OCI-LY7 (cell line): ENCODE measurements at regions not wholly inside any gene's neighbourhood (a gene's known extent, or its start where the extent isn't known, plus 50 kb on each side); places are given as distances from the start of the nearest gene placed in this dataset.

Experiments used
- BruUV-seq: library from RNA; stranded (reverse); fragments of 400-500 nt; replicated peaks from 2 replicates; lab custom pipeline; 2021; lab: Mats Ljungman, UMichigan
- CTCF ChIA-PET: fragments of 300-600 bp; sonication (Branson Sonifier 250); formaldehyde crosslinking; loops from one replicate; lab custom pipeline; 2022; ENCODE audit warnings: antibody characterized with exemption; ENCODE audit not compliant: unreplicated experiment; lab: Charles Lee
- POLR2A ChIA-PET: fragments of 300-600 bp; sonication (Branson Sonifier 250); formaldehyde crosslinking; loops from one replicate; lab custom pipeline; 2022; ENCODE audit warnings: antibody characterized with exemption; lab: Charles Lee
- DNase-seq: peaks from one replicate; pipeline ENCODE4 v3.0.0-alpha.2; 2015; ENCODE audit warnings: low spot score
- H2AFZ ChIP-seq: fragments of 200-600 bp; sonication (generic), shearing (Covaris generic); 2 replicates; pipeline ENCODE4 v1.6.1; 2014; ENCODE audit warnings: mild to moderate bottlenecking, antibody characterized with exemption, low read length, moderate library complexity
- H3K27ac ChIP-seq: fragments of 200-600 bp; sonication (generic); 2 replicates; pipeline ENCODE4 v1.5.1; 2014; ENCODE audit warnings: mixed run types, low read depth, mild to moderate bottlenecking, moderate library complexity, low read length, inconsistent platforms; ENCODE audit not compliant: poor library complexity, severe bottlenecking
- H3K36me3 ChIP-seq: fragments of 200-600 bp; sonication (generic); 2 replicates; pipeline ENCODE4 v1.6.1; 2014; ENCODE audit warnings: mild to moderate bottlenecking, antibody characterized with exemption, low read length, moderate library complexity, mixed read lengths; ENCODE audit not compliant: insufficient read depth
- H3K4me1 ChIP-seq: fragments of 200-600 bp; sonication (generic); 2 replicates; pipeline ENCODE4 v1.5.1; 2014; ENCODE audit warnings: mild to moderate bottlenecking, low read length; ENCODE audit not compliant: insufficient read depth, poor library complexity, severe bottlenecking
- H3K4me2 ChIP-seq: fragments of 200-600 bp; sonication (generic); 2 replicates; pipeline ENCODE4 v1.6.1; 2014; ENCODE audit warnings: mild to moderate bottlenecking, low read length
- H3K4me3 ChIP-seq: fragments of 200-600 bp; sonication (generic); 2 replicates; pipeline ENCODE4 v1.5.1; 2014; ENCODE audit warnings: mild to moderate bottlenecking, low read depth, low read length; ENCODE audit not compliant: poor library complexity, severe bottlenecking
- H3K79me2 ChIP-seq: fragments of 200-600 bp; sonication (generic); 2 replicates; pipeline ENCODE4 v1.6.1; 2016; ENCODE audit warnings: low read depth, mild to moderate bottlenecking, low read length, moderate library complexity, mixed read lengths; ENCODE audit not compliant: insufficient read depth
- H3K9me2 ChIP-seq: fragments of 200-600 bp; sonication (generic); 2 replicates; pipeline ENCODE4 v1.6.1; 2016; ENCODE audit warnings: mild to moderate bottlenecking, low read length, mixed read lengths; ENCODE audit not compliant: insufficient read depth
- H3K9me3 ChIP-seq: fragments of 200-600 bp; sonication (generic); 2 replicates; pipeline ENCODE4 v1.6.1; 2014; ENCODE audit warnings: mild to moderate bottlenecking, mixed run types, low read length, mixed read lengths
- H4K20me1 ChIP-seq: fragments of 200-600 bp; sonication (generic); 2 replicates; pipeline ENCODE4 v1.6.1; 2014; ENCODE audit warnings: mild to moderate bottlenecking, antibody characterized with exemption, low read length, moderate library complexity, mixed read lengths; ENCODE audit not compliant: insufficient read depth
- EZH2phosphoT487 ChIP-seq: fragments of 200-600 bp; sonication (generic); IDR thresholded peaks from 2 replicates; pipeline ENCODE4 v1.6.1; 2018; ENCODE audit warnings: low read depth, borderline replicate concordance, mild to moderate bottlenecking, mixed run types, antibody characterized with exemption, low read length, moderate library complexity, mixed read lengths
- intact Hi-C: fragments of 100-400 bp; cut with micrococcal nuclease; formaldehyde crosslinking; loops from one replicate; pipeline ENCODE4 v1.10.0; 2022; ENCODE audit not compliant: unreplicated experiment
- TF ChIP-seq, protein P1 (sequence below): fragments of 200-600 bp; sonication (generic); conservative IDR thresholded peaks from 2 replicates; pipeline ENCODE4 v1.5.1; 2014; ENCODE audit warnings: mild to moderate bottlenecking, antibody characterized with exemption, low read length, moderate library complexity, mixed read lengths

- no peaks in the 10 kb centered on the region for H3K79me2 ChIP-seq
- H3K4me2 ChIP-seq = no peak overlapping the region
- H4K20me1 ChIP-seq = no peaks in the 10 kb centered on the region
- H3K27ac ChIP-seq = no peak overlapping the region
- no peak for DNase-seq
- no peaks in the 10 kb centered on the region for H3K36me3 ChIP-seq
- H3K4me1 ChIP-seq = no peaks in the 10 kb centered on the region
- no peak overlapping the region for H3K4me3 ChIP-seq
- no peak overlapping the region for H2AFZ ChIP-seq
- intact Hi-C loops = no loop called here
- POLR2A ChIA-PET = interaction anchor here (0.6 to 0.7 kb wide), 3 partner anchors 10 to 1037 kb away, joined by 4 to 5 read pairs (median 4); no protein-coding TSS in a partner anchor
- TF ChIP-seq, protein P1, sequence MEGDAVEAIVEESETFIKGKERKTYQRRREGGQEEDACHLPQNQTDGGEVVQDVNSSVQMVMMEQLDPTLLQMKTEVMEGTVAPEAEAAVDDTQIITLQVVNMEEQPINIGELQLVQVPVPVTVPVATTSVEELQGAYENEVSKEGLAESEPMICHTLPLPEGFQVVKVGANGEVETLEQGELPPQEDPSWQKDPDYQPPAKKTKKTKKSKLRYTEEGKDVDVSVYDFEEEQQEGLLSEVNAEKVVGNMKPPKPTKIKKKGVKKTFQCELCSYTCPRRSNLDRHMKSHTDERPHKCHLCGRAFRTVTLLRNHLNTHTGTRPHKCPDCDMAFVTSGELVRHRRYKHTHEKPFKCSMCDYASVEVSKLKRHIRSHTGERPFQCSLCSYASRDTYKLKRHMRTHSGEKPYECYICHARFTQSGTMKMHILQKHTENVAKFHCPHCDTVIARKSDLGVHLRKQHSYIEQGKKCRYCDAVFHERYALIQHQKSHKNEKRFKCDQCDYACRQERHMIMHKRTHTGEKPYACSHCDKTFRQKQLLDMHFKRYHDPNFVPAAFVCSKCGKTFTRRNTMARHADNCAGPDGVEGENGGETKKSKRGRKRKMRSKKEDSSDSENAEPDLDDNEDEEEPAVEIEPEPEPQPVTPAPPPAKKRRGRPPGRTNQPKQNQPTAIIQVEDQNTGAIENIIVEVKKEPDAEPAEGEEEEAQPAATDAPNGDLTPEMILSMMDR = no peak
- H3K9me2 ChIP-seq = no peaks in the 10 kb centered on the region
- CTCF ChIA-PET = no interaction called here
- BruUV-seq = no TSS peak
- H3K9me3 ChIP-seq = 0 out of 2 replicates have a peak, but pooled peaks cover 3% of the 10 kb centered on the region
Measured at GRCh38 chr4:148565801-148566200, 123.6 kb upstream of the NR3C2 start.

DNA sequence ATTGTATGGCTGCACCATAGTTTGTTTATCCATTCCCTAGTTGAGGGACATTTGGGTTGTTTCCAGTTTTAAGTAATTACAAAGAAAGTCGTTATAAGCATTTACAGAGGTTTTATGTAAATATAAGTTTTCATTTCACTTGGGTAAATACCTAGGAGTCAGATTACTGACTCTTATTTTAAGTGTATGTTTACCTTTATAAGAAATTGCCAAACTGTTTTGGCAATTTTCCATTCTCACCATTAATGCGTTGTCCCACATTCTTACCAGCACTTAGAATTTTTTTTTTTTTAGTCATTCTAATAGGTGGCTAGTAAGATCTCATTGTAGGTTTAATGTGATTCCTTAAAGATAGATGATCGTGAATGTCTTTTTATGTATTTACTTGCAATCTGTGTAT, 121.5 kb upstream of the NR3C2 start:
- no peak for TF ChIP-seq EZH2phosphoT487
- TF ChIP-seq, protein P1 = no peak
- POLR2A ChIA-PET = no interaction called here

GRCh38 chr4:148561467-148561866, 119.3 kb upstream of the NR3C2 start:
- H3K9me3 ChIP-seq = no peaks in the 10 kb centered on the region
- no peak overlapping the region for H2AFZ ChIP-seq
- H3K36me3 ChIP-seq = no peaks in the 10 kb centered on the region
- TF ChIP-seq, protein P1 = no peak
- no peak for TF ChIP-seq EZH2phosphoT487
- H3K4me2 ChIP-seq = no peak overlapping the region
- H3K79me2 ChIP-seq = no peaks in the 10 kb centered on the region
- no peaks in the 10 kb centered on the region for H3K4me1 ChIP-seq
- ChIA-PET POLR2A (no interaction called here), CTCF (no interaction called here)
- H4K20me1 ChIP-seq = no peaks in the 10 kb centered on the region
- BruUV-seq = no TSS peak
- no peak overlapping the region for H3K4me3 ChIP-seq
- intact Hi-C loops = no loop called here
- no peak for DNase-seq
- no peak overlapping the region for H3K27ac ChIP-seq
- no peaks in the 10 kb centered on the region for H3K9me2 ChIP-seq

More for the DNA sequence above, 121.5 kb upstream of the NR3C2 start:
- no peaks in the 10 kb centered on the region for H3K36me3 ChIP-seq
- H4K20me1 ChIP-seq = no peaks in the 10 kb centered on the region
- H3K4me1 ChIP-seq = no peaks in the 10 kb centered on the region
- no peak overlapping the region for H3K4me2 ChIP-seq
- no peaks in the 10 kb centered on the region for H3K9me2 ChIP-seq
- no peak overlapping the region for H2AFZ ChIP-seq
- H3K79me2 ChIP-seq = no peaks in the 10 kb centered on the region
- no peak for DNase-seq
- H3K4me3 ChIP-seq = no peak overlapping the region
- H3K9me3 ChIP-seq = no peaks in the 10 kb centered on the region
- CTCF ChIA-PET = no interaction called here
- H3K27ac ChIP-seq = no peak overlapping the region
- intact Hi-C loops = no loop called here
- no TSS peak for BruUV-seq
